MG63 (cell line): ENCODE measurements at regions not wholly inside any gene's neighbourhood (a gene's known extent, or its start where the extent isn't known, plus 50 kb on each side); places are given as distances from the start of the nearest gene placed in this dataset.

Experiments
- DNase-seq: peaks from one replicate; pipeline ENCODE4 v3.0.0-alpha.2; 2020
- H3K27me3 ChIP-seq: fragments of 250-450 bp; sonication (Bioruptor Pico); 2 replicates; pipeline ENCODE4 v1.5.1; 2020; ENCODE audit warnings: mild to moderate bottlenecking, moderate library complexity
- H3K36me3 ChIP-seq: fragments of 250-450 bp; sonication (Bioruptor Pico); 2 replicates; pipeline ENCODE4 v1.5.1; 2020; ENCODE audit warnings: mild to moderate bottlenecking, moderate library complexity
- H3K4me3 ChIP-seq: fragments of 250-450 bp; sonication (Bioruptor Pico); 2 replicates; pipeline ENCODE4 v1.5.1; 2020; ENCODE audit warnings: mild to moderate bottlenecking, moderate library complexity
- H3K9me3 ChIP-seq: fragments of 250-450 bp; sonication (Bioruptor Pico); 2 replicates; pipeline ENCODE4 v1.5.1; 2020; ENCODE audit warnings: mild to moderate bottlenecking, moderate library complexity

DNA sequence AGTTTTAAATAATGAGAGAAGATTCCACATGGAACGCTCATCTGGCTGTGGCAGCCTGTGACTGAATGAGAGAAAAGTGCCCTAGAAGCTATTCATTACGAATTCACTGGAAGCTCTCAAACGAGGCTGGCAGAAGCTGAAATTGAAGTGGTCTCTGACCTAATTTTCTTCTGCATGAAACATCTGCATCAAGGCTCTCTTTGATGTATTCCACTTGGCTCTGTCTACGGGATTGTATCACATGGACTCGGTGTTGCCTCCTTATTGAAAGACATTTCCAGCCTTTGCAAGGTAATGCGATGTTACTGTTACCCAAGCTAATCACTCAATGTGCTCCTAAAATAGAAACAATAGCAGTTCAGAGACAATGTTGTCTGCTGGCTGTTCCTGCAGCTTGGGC is 246.9 kb upstream of the ZNF462 start:
- Histone ChIP-seq H3K27me3 (no peaks in the 10 kb centered on the region), H3K36me3 (no peaks in the 10 kb centered on the region), H3K9me3 (no peaks in the 10 kb centered on the region), H3K4me3 (no peak overlapping the region)
- no peak for DNase-seq

DNA sequence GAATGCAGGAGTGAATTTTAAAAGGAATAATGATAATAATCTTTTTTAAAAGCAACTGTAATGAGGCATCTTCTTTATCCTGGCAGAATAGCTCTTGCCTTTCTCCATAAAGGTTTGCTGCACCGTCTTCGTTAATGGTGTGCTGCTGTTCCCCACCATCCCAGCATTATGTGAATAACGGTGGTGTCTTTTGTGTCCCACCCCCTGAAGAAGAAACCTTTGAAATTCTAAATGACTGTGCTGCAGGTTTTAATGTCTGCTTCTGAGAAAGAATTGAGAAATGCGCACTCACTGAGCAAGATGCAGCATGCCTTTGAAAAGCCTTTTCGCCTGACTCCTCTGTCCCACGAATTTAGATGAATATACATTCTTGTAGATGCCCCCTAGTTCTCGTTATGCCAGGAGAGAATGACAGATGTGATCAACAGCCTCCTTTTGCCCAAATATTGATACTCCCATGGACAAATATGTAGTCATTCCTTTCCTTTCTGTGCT is 246.1 kb upstream of the ZNF462 start:
- no peaks in the 10 kb centered on the region for H3K36me3 ChIP-seq
- no peak for DNase-seq
- H3K27me3 ChIP-seq, result no peaks in the 10 kb centered on the region
- H3K4me3 ChIP-seq, result no peak overlapping the region
- no peaks in the 10 kb centered on the region for H3K9me3 ChIP-seq

DNA sequence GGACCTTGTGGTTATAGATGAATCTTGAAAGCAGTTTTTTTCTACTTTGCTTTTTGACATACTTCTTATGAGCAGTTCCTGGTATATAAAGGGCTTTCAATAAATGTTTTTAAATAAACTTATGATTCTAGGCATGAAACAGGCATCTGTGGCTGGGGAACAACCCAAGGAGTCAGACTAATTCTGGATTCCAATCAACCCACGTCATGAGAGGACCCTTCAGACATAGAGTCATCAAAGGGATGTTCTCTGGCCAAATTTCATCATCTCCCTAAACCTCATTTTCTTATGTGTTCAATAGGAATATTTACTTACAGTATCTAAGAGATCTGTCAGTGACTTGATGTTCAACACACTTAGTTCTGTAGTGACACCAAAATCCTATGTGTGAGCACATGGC is 243.8 kb upstream of the ZNF462 start:
- no peaks in the 10 kb centered on the region for H3K9me3 ChIP-seq
- no peak overlapping the region for H3K4me3 ChIP-seq
- peak; percentile 15 for DNase-seq
- no peaks in the 10 kb centered on the region for H3K36me3 ChIP-seq
- H3K27me3 ChIP-seq, result no peaks in the 10 kb centered on the region

DNA sequence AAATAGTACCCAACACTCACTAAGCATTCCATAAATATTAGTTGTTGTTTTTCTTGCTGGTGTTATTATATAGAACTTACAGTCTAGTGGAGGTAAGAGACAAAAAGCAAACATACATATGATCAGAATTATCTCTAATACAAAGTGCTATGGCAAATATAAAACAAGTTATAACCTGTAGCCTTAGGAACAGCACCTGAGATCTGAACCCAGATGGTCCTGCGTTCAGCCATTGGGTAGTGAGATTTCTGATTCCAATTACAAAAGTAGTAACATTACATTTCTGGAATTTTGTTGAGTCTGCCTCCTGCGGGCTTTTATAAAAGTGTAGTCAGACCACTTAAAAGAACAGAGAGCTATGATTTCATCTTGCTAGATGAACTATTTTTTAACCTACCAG is 242.9 kb upstream of the ZNF462 start:
- no peak for DNase-seq
- H3K4me3 ChIP-seq, result no peak overlapping the region
- no peaks in the 10 kb centered on the region for H3K36me3 ChIP-seq
- H3K9me3 ChIP-seq, result no peaks in the 10 kb centered on the region
- no peaks in the 10 kb centered on the region for H3K27me3 ChIP-seq

DNA sequence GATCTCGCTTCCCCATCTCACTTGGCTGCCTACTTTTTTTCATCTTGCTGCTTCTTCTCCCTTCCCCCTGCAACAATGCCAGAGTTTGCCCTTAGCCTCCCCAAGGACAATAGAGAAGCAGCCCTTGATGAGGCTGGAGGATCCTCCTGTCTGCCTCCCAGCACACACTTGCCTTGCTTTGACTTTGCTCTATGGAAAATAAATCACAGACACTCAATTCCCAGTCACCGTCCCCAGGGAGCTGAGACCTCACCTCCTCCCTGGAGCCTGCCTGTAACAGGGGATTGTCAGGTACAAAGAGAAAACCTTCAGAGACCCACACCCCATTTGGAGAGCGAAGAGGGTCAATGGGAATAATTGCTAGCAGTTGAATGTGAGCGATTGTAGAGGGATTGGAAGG is 242.1 kb upstream of the ZNF462 start:
- H3K27me3 ChIP-seq, result no peaks in the 10 kb centered on the region
- no peak overlapping the region for H3K4me3 ChIP-seq
- no peaks in the 10 kb centered on the region for H3K36me3 ChIP-seq
- no peaks in the 10 kb centered on the region for H3K9me3 ChIP-seq
- no peak for DNase-seq

DNA sequence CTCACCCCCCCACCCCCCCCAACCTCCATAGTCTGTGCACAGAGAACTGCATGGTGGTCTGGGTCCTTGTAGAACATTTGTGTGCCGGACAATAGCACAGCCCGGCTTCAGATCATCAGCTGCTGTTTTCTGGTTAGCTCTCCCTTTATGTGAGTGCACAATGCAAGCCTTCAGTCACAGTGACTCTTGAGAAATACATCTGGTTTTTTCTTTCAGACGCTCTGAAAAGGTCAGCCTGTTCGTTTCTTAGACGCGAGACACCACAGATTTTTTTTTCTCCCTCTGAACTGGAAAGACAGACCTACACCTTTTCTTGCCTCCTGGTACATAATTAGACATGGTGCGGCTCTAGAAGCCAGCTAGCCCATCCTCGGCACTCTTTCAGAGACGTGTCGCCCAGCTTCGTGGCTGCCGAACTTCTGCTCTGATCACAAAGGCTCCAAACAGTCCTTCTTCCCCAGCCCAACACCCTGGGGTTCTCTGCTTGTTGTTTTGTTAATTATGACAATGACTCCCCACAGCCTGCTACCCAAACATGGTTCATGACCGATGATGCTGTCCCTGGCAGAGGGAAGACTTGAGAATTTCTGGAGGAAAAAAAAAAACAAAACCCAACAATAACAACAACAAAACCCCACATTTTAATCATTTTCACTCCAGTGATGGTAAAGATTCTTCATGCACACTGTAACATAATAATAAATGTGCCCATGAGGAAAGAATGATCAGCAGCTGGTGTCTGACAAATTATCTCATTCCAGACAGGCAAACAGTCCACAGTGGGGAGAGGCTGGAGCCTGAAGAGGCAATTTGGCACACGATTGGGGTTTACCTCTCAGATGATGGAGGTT is 241.4 kb upstream of the ZNF462 start:
- H3K4me3 ChIP-seq, result no peak overlapping the region
- no peaks in the 10 kb centered on the region for H3K9me3 ChIP-seq
- no peak for DNase-seq

DNA sequence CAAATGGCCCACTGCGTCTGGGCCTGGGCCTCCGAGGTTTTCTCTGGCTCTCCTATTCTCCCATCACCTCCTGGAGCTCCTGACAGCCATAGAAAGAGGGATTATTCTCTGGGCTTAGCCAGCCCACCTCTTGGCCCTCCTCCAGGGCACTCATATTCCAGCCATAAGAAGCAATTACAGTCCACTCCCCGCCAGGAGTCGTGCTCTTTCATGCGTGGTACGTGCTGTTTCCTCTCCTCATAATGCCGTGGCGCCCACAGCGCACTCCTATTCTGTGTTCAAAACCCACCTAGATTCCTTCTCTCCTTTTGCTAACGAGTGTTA is 240.8 kb upstream of the ZNF462 start:
- Histone ChIP-seq H3K9me3 (no peaks in the 10 kb centered on the region), H3K27me3 (no peaks in the 10 kb centered on the region), H3K4me3 (no peak overlapping the region), H3K36me3 (no peaks in the 10 kb centered on the region)
- DNase-seq, result no peak

More for the DNA sequence above, 241.4 kb upstream of the ZNF462 start:
- H3K36me3 ChIP-seq, result no peaks in the 10 kb centered on the region
- H3K27me3 ChIP-seq, result no peaks in the 10 kb centered on the region

DNA sequence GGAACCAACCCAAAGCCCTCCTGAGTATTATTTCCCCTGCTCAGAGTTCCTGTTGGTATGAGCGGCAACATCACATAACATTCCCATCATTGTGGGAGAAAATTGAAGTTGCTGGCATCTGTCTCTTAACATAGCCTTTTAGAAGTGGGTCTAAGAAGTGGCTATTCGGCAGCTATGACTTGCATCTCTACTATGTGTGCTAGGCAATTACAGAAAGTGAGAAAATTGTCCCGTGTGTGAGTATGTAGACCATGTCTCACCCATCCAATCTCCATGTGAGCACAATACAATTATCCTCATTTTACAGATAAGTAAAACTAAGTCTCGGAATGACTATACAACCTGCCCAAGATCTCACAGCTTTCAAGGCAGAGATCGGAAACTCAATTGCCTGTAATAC is 239.4 kb upstream of the ZNF462 start:
- H3K4me3 ChIP-seq, result no peak overlapping the region
- no peaks in the 10 kb centered on the region for H3K9me3 ChIP-seq
- DNase-seq, result no peak
- H3K36me3 ChIP-seq, result no peaks in the 10 kb centered on the region
- no peaks in the 10 kb centered on the region for H3K27me3 ChIP-seq

DNA sequence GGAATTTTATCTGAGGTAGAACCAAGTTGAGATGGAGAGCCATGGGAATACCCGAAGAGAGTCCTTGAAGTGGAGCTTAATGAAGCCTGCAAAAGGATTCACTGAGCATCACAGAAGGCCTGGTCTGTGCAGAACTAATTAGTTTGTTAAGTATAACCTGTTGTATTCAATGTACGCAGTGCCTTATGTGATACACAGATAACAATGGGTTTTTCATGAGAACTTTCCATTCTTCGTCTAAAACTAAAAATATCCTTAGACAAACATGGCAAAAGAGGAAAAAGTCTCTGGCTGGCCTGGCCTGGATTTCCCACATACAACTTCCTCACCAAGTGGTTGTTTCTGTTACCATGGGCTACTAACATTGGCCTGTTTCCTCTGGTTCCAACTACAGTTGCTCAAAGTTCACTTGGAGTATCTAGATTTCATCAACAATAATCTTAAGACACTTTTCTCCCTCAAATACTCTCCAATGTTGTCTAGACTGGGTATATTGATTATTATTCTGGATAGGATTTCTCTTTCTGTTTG is 237.6 kb upstream of the ZNF462 start:
- Histone ChIP-seq H3K27me3 (no peaks in the 10 kb centered on the region), H3K36me3 (no peaks in the 10 kb centered on the region), H3K4me3 (no peak overlapping the region), H3K9me3 (no peaks in the 10 kb centered on the region)
- DNase-seq, result no peak

DNA sequence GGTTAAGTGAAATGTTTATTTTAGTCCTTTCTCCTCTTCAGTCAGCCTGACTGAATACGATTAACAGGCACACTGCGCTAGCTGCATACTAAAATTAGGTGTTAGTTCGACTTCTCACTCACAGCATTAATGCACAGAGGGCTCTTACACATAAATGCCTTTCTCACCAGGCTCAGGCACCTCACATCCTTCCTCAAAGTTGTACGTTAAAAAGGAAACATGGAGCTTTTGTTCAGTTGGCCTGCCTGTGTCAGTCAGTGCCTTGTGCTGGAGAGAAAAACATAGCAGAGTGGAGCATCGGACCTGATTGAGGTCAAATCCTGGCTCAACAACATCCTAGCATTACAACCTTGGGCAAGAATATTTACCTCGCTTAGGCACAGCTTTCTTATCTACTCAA is 236.0 kb upstream of the ZNF462 start:
- H3K4me3 ChIP-seq, result no peak overlapping the region
- no peaks in the 10 kb centered on the region for H3K27me3 ChIP-seq
- no peaks in the 10 kb centered on the region for H3K36me3 ChIP-seq
- no peak for DNase-seq
- no peaks in the 10 kb centered on the region for H3K9me3 ChIP-seq

DNA sequence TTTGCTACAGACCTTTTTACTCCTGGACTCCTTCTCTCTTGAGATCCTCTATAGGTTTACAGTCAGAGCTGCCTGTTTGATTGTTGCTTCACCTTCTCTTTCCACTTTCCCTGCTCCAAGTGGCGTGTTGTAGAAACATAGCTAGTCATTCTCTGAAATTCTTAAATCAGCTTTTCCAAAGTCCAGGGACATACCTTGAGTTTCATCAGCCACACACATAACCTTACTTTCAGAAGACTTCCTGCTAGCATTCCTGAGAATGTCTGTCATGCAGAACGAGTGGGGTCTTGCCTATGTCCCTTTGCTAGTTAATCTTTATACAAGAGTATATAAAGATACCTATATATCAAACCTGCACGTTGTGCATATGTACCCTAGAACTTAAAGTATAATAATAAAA is 230.3 kb upstream of the ZNF462 start:
- no peaks in the 10 kb centered on the region for H3K36me3 ChIP-seq
- DNase-seq, result no peak
- no peaks in the 10 kb centered on the region for H3K9me3 ChIP-seq
- H3K27me3 ChIP-seq, result no peaks in the 10 kb centered on the region; the same call in 1 of the 2 replicates
- no peak overlapping the region for H3K4me3 ChIP-seq

DNA sequence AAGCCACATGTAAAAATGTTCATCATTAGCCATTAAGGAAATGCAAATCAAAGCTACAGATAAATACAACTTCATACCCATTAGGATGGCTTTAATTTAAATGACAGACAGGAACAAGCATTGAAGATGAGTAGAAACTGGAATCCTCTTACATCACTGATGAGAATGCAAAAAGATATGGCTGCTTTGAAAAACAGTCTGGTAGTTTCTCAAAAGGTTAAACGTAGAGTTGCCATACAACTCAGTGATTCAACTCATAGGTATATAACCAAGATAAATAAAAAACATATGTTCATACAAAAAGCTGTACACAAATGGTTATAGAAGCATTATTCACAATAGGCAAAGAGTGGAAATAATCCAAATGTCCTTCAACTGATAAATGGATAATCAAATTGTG is 228.8 kb upstream of the ZNF462 start:
- no peaks in the 10 kb centered on the region; the same call in 1 of the 2 replicates for H3K27me3 ChIP-seq
- no peak overlapping the region for H3K4me3 ChIP-seq
- H3K9me3 ChIP-seq, result no peaks in the 10 kb centered on the region
- no peak for DNase-seq
- H3K36me3 ChIP-seq, result no peaks in the 10 kb centered on the region

DNA sequence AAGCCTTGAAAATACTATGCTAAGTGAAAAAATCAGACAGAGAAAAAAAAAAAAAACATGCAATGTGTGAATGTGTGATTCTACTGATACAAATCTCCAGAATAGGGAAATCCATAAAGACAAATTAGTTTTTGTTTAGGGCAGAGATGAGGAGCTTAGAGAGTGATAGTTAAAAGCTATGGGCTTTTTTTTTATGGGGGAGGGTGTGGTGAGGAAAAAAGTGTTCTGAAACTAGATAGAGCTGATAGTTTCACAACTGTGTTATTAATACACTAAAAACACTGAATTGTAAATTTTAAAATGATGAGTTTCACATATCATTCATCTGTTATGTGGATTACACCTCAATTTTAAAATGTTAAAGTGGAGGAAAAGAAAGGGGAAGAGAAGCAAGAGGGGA is 228.3 kb upstream of the ZNF462 start:
- no peak for DNase-seq
- H3K9me3 ChIP-seq, result no peaks in the 10 kb centered on the region
- no peaks in the 10 kb centered on the region for H3K36me3 ChIP-seq
- no peak overlapping the region for H3K4me3 ChIP-seq
- H3K27me3 ChIP-seq, result no peaks in the 10 kb centered on the region; the same call in 1 of the 2 replicates

DNA sequence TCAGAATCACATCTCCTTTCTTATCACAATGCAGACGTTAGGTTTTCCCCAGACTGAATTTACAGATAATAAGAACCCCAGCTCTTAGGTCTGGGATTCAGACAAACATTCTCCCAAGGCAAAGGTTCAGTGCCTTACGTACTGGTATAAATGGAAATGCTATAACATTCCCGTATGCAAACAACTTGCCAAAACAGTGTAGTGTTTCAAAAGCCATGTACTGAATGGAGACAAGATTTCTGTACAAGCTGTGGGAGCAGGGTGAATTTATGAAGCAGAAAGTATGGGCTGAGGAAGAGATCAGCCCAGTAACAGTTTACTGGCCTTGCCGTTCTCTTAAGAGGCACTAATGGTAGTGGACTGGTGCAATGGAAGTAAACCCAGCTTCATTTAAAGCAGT is 225.5 kb upstream of the ZNF462 start:
- Histone ChIP-seq H3K9me3 (no peaks in the 10 kb centered on the region), H3K36me3 (no peaks in the 10 kb centered on the region), H3K27me3 (no peaks in the 10 kb centered on the region; the same call in 1 of the 2 replicates), H3K4me3 (no peak overlapping the region)
- no peak for DNase-seq

DNA sequence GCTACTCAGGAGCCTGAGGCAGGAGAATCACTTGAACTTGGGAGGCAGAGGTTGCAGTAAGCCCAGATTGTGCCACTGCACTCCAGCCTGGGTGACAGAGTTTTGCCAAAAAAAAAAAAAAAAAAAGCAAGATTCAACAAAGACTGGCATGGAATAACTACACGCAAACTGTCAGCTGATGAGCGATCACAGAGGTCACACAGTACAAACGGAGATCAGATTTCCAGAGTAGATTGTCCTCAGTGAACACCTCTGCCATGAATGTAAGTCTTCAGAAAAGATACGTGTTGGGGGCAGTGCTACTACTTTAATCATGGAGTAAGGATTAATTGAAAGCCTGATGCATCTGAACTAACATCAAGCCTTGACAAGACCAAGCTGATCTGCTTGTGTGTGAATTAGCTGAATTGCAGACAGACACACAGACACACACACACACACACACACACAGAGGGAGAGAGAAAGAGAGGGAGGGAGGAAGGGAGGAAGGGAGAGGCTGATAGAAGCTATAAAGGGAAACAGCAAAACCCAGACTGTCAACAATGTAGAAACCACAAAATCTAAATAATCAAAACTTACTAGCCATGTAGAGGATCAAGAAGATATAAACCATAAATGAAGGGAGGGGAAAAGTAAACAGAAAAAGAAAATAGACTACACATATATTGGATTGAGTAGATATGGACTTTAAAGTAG is 222.9 kb upstream of the ZNF462 start:
- no peak overlapping the region for H3K4me3 ChIP-seq
- no peaks in the 10 kb centered on the region for H3K36me3 ChIP-seq
- no peak for DNase-seq
- H3K27me3 ChIP-seq, result no peaks in the 10 kb centered on the region; the same call in 1 of the 2 replicates
- H3K9me3 ChIP-seq, result no peaks in the 10 kb centered on the region

DNA sequence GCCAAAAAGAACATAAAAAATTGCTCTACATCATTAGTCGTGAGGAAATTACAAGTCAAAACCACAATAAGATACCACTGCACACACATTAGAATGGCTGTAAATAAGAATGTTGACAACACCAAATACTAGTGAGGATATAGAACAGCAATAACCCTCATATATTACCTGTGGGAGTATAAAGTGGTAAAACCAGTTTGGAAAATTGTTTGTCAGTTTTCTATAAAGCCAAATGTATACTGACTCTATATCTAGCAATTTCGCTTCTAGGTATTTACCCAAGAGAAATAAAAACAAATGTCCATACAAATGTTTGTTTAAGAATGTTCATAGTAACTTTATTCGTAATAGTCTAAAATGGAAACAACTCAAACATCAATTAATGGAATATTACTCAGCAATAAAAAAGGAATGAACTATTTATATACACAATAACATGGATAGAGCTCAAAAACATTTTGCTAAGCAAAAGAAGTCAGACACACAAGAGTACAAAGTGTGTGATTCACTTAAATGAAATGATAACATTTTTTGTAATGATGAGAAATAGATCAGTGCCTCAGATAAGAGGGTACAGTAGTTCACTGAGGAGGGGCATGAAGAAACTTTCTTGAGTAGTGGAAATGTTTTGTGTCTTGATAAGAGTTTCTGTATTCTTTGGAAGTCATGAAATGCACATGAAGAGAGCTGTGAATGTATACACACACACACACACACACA is 219.6 kb upstream of the ZNF462 start:
- H3K36me3 ChIP-seq, result no peaks in the 10 kb centered on the region
- DNase-seq, result no peak
- H3K4me3 ChIP-seq, result no peak overlapping the region
- no peaks in the 10 kb centered on the region for H3K9me3 ChIP-seq
- H3K27me3 ChIP-seq, result no peaks in the 10 kb centered on the region

DNA sequence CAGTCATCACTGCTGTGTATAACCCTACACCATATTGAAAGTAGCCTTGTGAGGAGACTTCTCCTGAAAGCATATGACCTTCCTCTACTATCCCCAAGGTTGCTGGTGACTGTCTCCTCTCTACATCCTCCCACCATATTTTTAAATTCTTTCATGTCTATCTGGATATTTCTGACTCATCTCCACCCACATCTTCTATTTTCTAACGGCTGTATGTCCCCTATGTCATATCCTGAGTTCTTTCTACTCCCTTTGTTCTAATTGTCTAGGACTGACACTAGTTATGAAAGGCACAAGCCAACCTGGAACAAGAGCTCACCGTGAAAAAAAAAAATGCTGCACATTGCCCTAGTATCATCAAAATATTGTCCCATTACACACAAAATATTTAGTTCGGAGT is 218.3 kb upstream of the ZNF462 start:
- no peaks in the 10 kb centered on the region for H3K27me3 ChIP-seq
- no peaks in the 10 kb centered on the region for H3K9me3 ChIP-seq
- no peak for DNase-seq
- H3K4me3 ChIP-seq, result no peak overlapping the region
- no peaks in the 10 kb centered on the region for H3K36me3 ChIP-seq
